DND-41 (cell line): ENCODE measurements at regions not wholly inside any gene's neighbourhood (a gene's known extent, or its start where the extent isn't known, plus 50 kb on each side); places are given as distances from the start of the nearest gene placed in this dataset.

Experiments
- ATAC-seq: fragments of 200-7000 bp; cut with Tn5 transposase; 3 replicates; pipeline ENCODE4 v1.9.1; 2021; ENCODE audit warnings: low read depth; ENCODE audit not compliant: insufficient read depth
- DNase-seq: peaks from one replicate; pipeline ENCODE4 v3.0.0-alpha.2; 2020
- H2AFZ ChIP-seq: 2 replicates; pipeline ENCODE4 v1.6.0; 2012; ENCODE audit warnings: low read depth, low read length
- H3K27ac ChIP-seq: 2 replicates; pipeline ENCODE4 v1.5.1; 2012; ENCODE audit warnings: low read length, inconsistent platforms
- H3K27me3 ChIP-seq: fragments of 200-600 bp; sonication (generic); 2 replicates; pipeline ENCODE4 v1.6.0; 2012; ENCODE audit warnings: low read length, mild to moderate bottlenecking, inconsistent platforms; ENCODE audit not compliant: insufficient read depth, poor library complexity
- H3K36me3 ChIP-seq: 2 replicates; pipeline ENCODE4 v1.5.1; 2012; ENCODE audit warnings: low read length, inconsistent platforms; ENCODE audit not compliant: insufficient read depth
- H3K4me1 ChIP-seq: 2 replicates; pipeline ENCODE4 v1.5.1; 2012; ENCODE audit warnings: mild to moderate bottlenecking, low read length; ENCODE audit not compliant: insufficient read depth
- H3K4me2 ChIP-seq: 2 replicates; pipeline ENCODE4 v1.6.0; 2012; ENCODE audit warnings: mild to moderate bottlenecking, moderate library complexity, low read length, inconsistent platforms; ENCODE audit not compliant: insufficient read depth
- H3K4me3 ChIP-seq, 2 experiments: fragments of 200-600 bp in 1 of 2; shearing (Covaris generic) in 1 of 2; 2 replicates each; pipeline ENCODE4 v1.5.1; 2012 to 2016; ENCODE audit warnings: inconsistent platforms in 2 of 2, low read length in 2 of 2, mild to moderate bottlenecking in 2 of 2, low read depth in 1 of 2, moderate library complexity in 1 of 2
- H3K79me2 ChIP-seq: 2 replicates; pipeline ENCODE4 v1.6.0; 2012; ENCODE audit warnings: low read length, inconsistent platforms; ENCODE audit not compliant: insufficient read depth
- H3K9ac ChIP-seq: 2 replicates; pipeline ENCODE4 v1.6.0; 2012; ENCODE audit warnings: low read depth, mild to moderate bottlenecking, inconsistent platforms, low read length, moderate library complexity
- H3K9me3 ChIP-seq: 2 replicates; pipeline ENCODE4 v1.5.1; 2012; ENCODE audit warnings: low read length, moderate library complexity, mild to moderate bottlenecking, inconsistent platforms; ENCODE audit not compliant: insufficient read depth, severe bottlenecking
- H4K20me1 ChIP-seq: 2 replicates; pipeline ENCODE4 v1.6.0; 2012; ENCODE audit warnings: low read length; ENCODE audit not compliant: insufficient read depth
- CTCF ChIP-seq: IDR thresholded peaks from 2 replicates; pipeline ENCODE4 v1.5.1; 2012; ENCODE audit warnings: borderline replicate concordance, low read length, moderate library complexity, mild to moderate bottlenecking; ENCODE audit not compliant: poor library complexity, severe bottlenecking; ENCODE audit errors: extremely low read depth
- EZH2 ChIP-seq: IDR thresholded peaks from 3 replicates; pipeline ENCODE4 v1.6.1; 2012; ENCODE audit warnings: borderline replicate concordance, low read depth, mild to moderate bottlenecking, moderate library complexity, low read length, inconsistent platforms; ENCODE audit not compliant: severe bottlenecking

- ATAC-seq (no peak), DNase-seq (no peak)
- H3K9me3 ChIP-seq: no peaks in the 10 kb centered on the region
- no peaks in the 10 kb centered on the region for H3K27me3 ChIP-seq
- H3K36me3 ChIP-seq: no peaks in the 10 kb centered on the region
- H3K4me3 ChIP-seq: no peak overlapping the region
- no peaks in the 10 kb centered on the region for H4K20me1 ChIP-seq
- no peak overlapping the region for H3K4me2 ChIP-seq
- H3K79me2 ChIP-seq: no peaks in the 10 kb centered on the region
- H2AFZ ChIP-seq: no peak overlapping the region
- no peaks in the 10 kb centered on the region for H3K4me1 ChIP-seq
- H3K27ac ChIP-seq: no peak overlapping the region
- no peak overlapping the region for H3K9ac ChIP-seq
- TF ChIP-seq CTCF (no peak), EZH2 (no peak)
Observed at GRCh38 chr10:105743343-105744056, 1102.4 kb downstream of the SORCS3 start.

- no peaks in the 10 kb centered on the region for H3K79me2 ChIP-seq
- H3K27me3 ChIP-seq: no peaks in the 10 kb centered on the region
- no peak overlapping the region for H3K4me3 ChIP-seq
- ATAC-seq (no peak), DNase-seq (no peak)
- H4K20me1 ChIP-seq: no peaks in the 10 kb centered on the region
- no peak for TF ChIP-seq EZH2
- TF ChIP-seq CTCF: no peak
- no peaks in the 10 kb centered on the region for H3K36me3 ChIP-seq
- H3K27ac ChIP-seq: no peak overlapping the region
- no peak overlapping the region for H3K9ac ChIP-seq
- H3K4me2 ChIP-seq: no peak overlapping the region
- H2AFZ ChIP-seq: no peak overlapping the region
- no peaks in the 10 kb centered on the region for H3K9me3 ChIP-seq
- no peaks in the 10 kb centered on the region for H3K4me1 ChIP-seq
Observed at GRCh38 chr10:105742923-105743322, 1101.8 kb downstream of the SORCS3 start.

GRCh38 chr10:105742184-105742583, 1101.1 kb downstream of the SORCS3 start:
- TF ChIP-seq EZH2 (no peak), CTCF (no peak)
- H3K36me3 ChIP-seq: no peaks in the 10 kb centered on the region
- no peak overlapping the region for H3K27ac ChIP-seq
- no peak overlapping the region for H3K4me3 ChIP-seq
- H3K4me2 ChIP-seq: no peak overlapping the region
- H4K20me1 ChIP-seq: no peaks in the 10 kb centered on the region
- H3K9me3 ChIP-seq: no peaks in the 10 kb centered on the region
- ATAC-seq (no peak), DNase-seq (no peak)
- no peaks in the 10 kb centered on the region for H3K27me3 ChIP-seq
- no peaks in the 10 kb centered on the region for H3K4me1 ChIP-seq
- H3K9ac ChIP-seq: no peak overlapping the region
- no peak overlapping the region for H2AFZ ChIP-seq
- no peaks in the 10 kb centered on the region for H3K79me2 ChIP-seq

GRCh38 chr10:105734479-105734878, 1093.4 kb downstream of the SORCS3 start:
- DNase-seq (no peak), ATAC-seq (no peak)
- no peaks in the 10 kb centered on the region for H4K20me1 ChIP-seq
- H3K79me2 ChIP-seq: no peaks in the 10 kb centered on the region
- H3K9me3 ChIP-seq: no peaks in the 10 kb centered on the region
- no peak overlapping the region for H3K4me3 ChIP-seq
- H3K27me3 ChIP-seq: no peaks in the 10 kb centered on the region
- TF ChIP-seq EZH2 (no peak), CTCF (no peak)
- H3K27ac ChIP-seq: no peak overlapping the region
- no peaks in the 10 kb centered on the region for H3K36me3 ChIP-seq
- no peak overlapping the region for H2AFZ ChIP-seq
- no peaks in the 10 kb centered on the region for H3K4me1 ChIP-seq
- H3K4me2 ChIP-seq: no peak overlapping the region
- no peak overlapping the region for H3K9ac ChIP-seq
